SJSA1 (cell line): ENCODE measurements at regions not wholly inside any gene's neighbourhood (a gene's known extent, or its start where the extent isn't known, plus 50 kb on each side); places are given as distances from the start of the nearest gene placed in this dataset.
"Not testable (repeated sequence)": the region's sequence is repeated elsewhere in the genome, so short reads cannot be mapped to it uniquely, and the experiment has no call there.

Source experiments
- DNase-seq, 2 experiments: peaks; one replicate each; pipeline ENCODE4 v3.0.0-alpha.2; 2015 to 2020; ENCODE audit warnings: low spot score in 2 of 2, low read depth in 1 of 2
- H3K27ac ChIP-seq: fragments of 250-450 bp; sonication (Bioruptor Pico); 2 replicates; pipeline ENCODE4 v1.5.1; 2020; ENCODE audit warnings: mild to moderate bottlenecking, moderate library complexity
- H3K27me3 ChIP-seq: fragments of 250-450 bp; sonication (Bioruptor Pico); replicated peaks from 2 replicates; pipeline ENCODE4 v1.5.1; 2020; ENCODE audit warnings: mild to moderate bottlenecking, moderate library complexity
- H3K36me3 ChIP-seq: fragments of 250-450 bp; sonication (Bioruptor Pico); 2 replicates; pipeline ENCODE4 v1.5.1; 2020; ENCODE audit warnings: mild to moderate bottlenecking
- H3K4me1 ChIP-seq: fragments of 250-450 bp; sonication (Bioruptor Pico); replicated peaks from 2 replicates; pipeline ENCODE4 v1.6.1; 2021; ENCODE audit warnings: mild to moderate bottlenecking
- H3K4me3 ChIP-seq: fragments of 250-450 bp; sonication (Bioruptor Pico); 2 replicates; pipeline ENCODE4 v1.5.1; 2020; ENCODE audit warnings: mild to moderate bottlenecking
- H3K9me3 ChIP-seq: fragments of 250-450 bp; sonication (Bioruptor Pico); replicated peaks from 2 replicates; pipeline ENCODE4 v1.5.1; 2020; ENCODE audit warnings: mild to moderate bottlenecking

GRCh38 chr6:44044940-44045671 is 82.1 kb downstream of the MRPL14 start:
- Histone ChIP-seq H3K9me3 (no peaks in the 10 kb centered on the region), H3K27me3 (no peaks in the 10 kb centered on the region), H3K4me1 (peaks cover 55% of the 10 kb centered on the region), H3K4me3 (no peak overlapping the region), H3K27ac (no peak overlapping the region), H3K36me3 (no peaks in the 10 kb centered on the region)
- DNase-seq, result no peak

GRCh38 chr6:44044154-44044539 is 83.1 kb downstream of the MRPL14 start:
- H3K4me1 ChIP-seq, result peaks cover 46% of the 10 kb centered on the region
- no peak overlapping the region for H3K4me3 ChIP-seq
- no peaks in the 10 kb centered on the region for H3K27me3 ChIP-seq
- peak overlapping the region; percentile 47 for H3K27ac ChIP-seq
- peak in 1 of 2 experiments; percentile 36 for DNase-seq
- no peaks in the 10 kb centered on the region for H3K9me3 ChIP-seq
- H3K36me3 ChIP-seq, result no peaks in the 10 kb centered on the region

GRCh38 chr6:44043479-44044153 is 83.6 kb downstream of the MRPL14 start:
- H3K9me3 ChIP-seq, result no peaks in the 10 kb centered on the region
- H3K4me3 ChIP-seq, result no peak overlapping the region
- peak overlapping the region; percentile 47 for H3K27ac ChIP-seq
- peak in 1 of 2 experiments; percentile 46 for DNase-seq
- H3K4me1 ChIP-seq, result peaks cover 41% of the 10 kb centered on the region
- H3K27me3 ChIP-seq, result no peaks in the 10 kb centered on the region
- no peaks in the 10 kb centered on the region for H3K36me3 ChIP-seq

- DNase-seq, result peak in 1 of 2 experiments; percentile 70
Measured at GRCh38 chr6:44042989-44043478, 84.2 kb downstream of the MRPL14 start.

GRCh38 chr6:44042261-44042988 is 84.8 kb downstream of the MRPL14 start:
- no peaks in the 10 kb centered on the region for H3K9me3 ChIP-seq
- no peak overlapping the region for H3K4me3 ChIP-seq
- no peaks in the 10 kb centered on the region for H3K36me3 ChIP-seq
- no peak for DNase-seq
- H3K4me1 ChIP-seq, result peaks cover 41% of the 10 kb centered on the region
- peak overlapping the region; percentile 79 for H3K27ac ChIP-seq
- no peaks in the 10 kb centered on the region for H3K27me3 ChIP-seq

More at GRCh38 chr6:44042989-44043478, 84.2 kb downstream of the MRPL14 start:
- peak overlapping the region; percentile 47 for H3K27ac ChIP-seq
- H3K4me3 ChIP-seq, result no peak overlapping the region
- no peaks in the 10 kb centered on the region for H3K9me3 ChIP-seq
- peaks cover 41% of the 10 kb centered on the region for H3K4me1 ChIP-seq
- no peaks in the 10 kb centered on the region for H3K27me3 ChIP-seq
- H3K36me3 ChIP-seq, result no peaks in the 10 kb centered on the region

- peak; percentile 96 for DNase-seq
- H3K9me3 ChIP-seq, result no peaks in the 10 kb centered on the region
- peak overlapping the region; percentile 79 for H3K27ac ChIP-seq
- no peak overlapping the region for H3K4me3 ChIP-seq
- peaks cover 41% of the 10 kb centered on the region for H3K4me1 ChIP-seq
- H3K27me3 ChIP-seq, result no peaks in the 10 kb centered on the region
- H3K36me3 ChIP-seq, result no peaks in the 10 kb centered on the region
Measured at GRCh38 chr6:44041461-44042260, 85.6 kb downstream of the MRPL14 start.

- no peak overlapping the region for H3K27ac ChIP-seq
- peaks cover 41% of the 10 kb centered on the region for H3K4me1 ChIP-seq
Measured at GRCh38 chr6:44040786-44041185, 86.5 kb downstream of the MRPL14 start.

GRCh38 chr6:44039839-44040350 is 87.4 kb downstream of the MRPL14 start:
- no peaks in the 10 kb centered on the region for H3K9me3 ChIP-seq
- H3K27me3 ChIP-seq, result no peaks in the 10 kb centered on the region
- H3K4me1 ChIP-seq, result peaks cover 45% of the 10 kb centered on the region
- no peak for DNase-seq
- no peak overlapping the region for H3K27ac ChIP-seq
- H3K36me3 ChIP-seq, result no peaks in the 10 kb centered on the region
- no peak overlapping the region for H3K4me3 ChIP-seq

More at GRCh38 chr6:44040786-44041185, 86.5 kb downstream of the MRPL14 start:
- no peak for DNase-seq
- H3K36me3 ChIP-seq, result no peaks in the 10 kb centered on the region
- no peak overlapping the region for H3K4me3 ChIP-seq
- no peaks in the 10 kb centered on the region for H3K27me3 ChIP-seq
- H3K9me3 ChIP-seq, result no peaks in the 10 kb centered on the region

- no peaks in the 10 kb centered on the region for H3K27me3 ChIP-seq
- H3K4me3 ChIP-seq, result no peak overlapping the region
- H3K9me3 ChIP-seq, result no peaks in the 10 kb centered on the region
- no peak for DNase-seq
- peaks cover 51% of the 10 kb centered on the region for H3K4me1 ChIP-seq
- no peaks in the 10 kb centered on the region for H3K36me3 ChIP-seq
- no peak overlapping the region for H3K27ac ChIP-seq
Measured at GRCh38 chr6:44039191-44039719, 88.0 kb downstream of the MRPL14 start.

GRCh38 chr6:44038543-44039065 is 88.6 kb downstream of the MRPL14 start:
- peaks cover 46% of the 10 kb centered on the region for H3K4me1 ChIP-seq
- no peaks in the 10 kb centered on the region for H3K9me3 ChIP-seq
- no peak overlapping the region for H3K27ac ChIP-seq
- DNase-seq, result no peak
- no peaks in the 10 kb centered on the region for H3K27me3 ChIP-seq
- no peaks in the 10 kb centered on the region for H3K36me3 ChIP-seq
- no peak overlapping the region for H3K4me3 ChIP-seq

- Histone ChIP-seq H3K4me1 (peaks cover 40% of the 10 kb centered on the region), H3K9me3 (no peaks in the 10 kb centered on the region), H3K27ac (no peak overlapping the region), H3K4me3 (no peak overlapping the region), H3K36me3 (no peaks in the 10 kb centered on the region), H3K27me3 (no peaks in the 10 kb centered on the region)
- DNase-seq, result no peak
Measured at GRCh38 chr6:44037847-44038542, 89.3 kb downstream of the MRPL14 start.

GRCh38 chr6:44037276-44037675 is 90.0 kb downstream of the MRPL14 start:
- not testable (repeated sequence) for H3K27ac ChIP-seq, H3K27me3 ChIP-seq, DNase-seq, H3K9me3 ChIP-seq, H3K4me3 ChIP-seq, H3K36me3 ChIP-seq
- H3K4me1 ChIP-seq, result peaks cover 33% of the 10 kb centered on the region
